Right lobe of liver (tissue), 6 donors: ENCODE measurements at regions not wholly inside any gene's neighbourhood (a gene's known extent, or its start where the extent isn't known, plus 50 kb on each side); places are given as distances from the start of the nearest gene placed in this dataset.

Experiments
- ATAC-seq, 4 donors: fragments of 200-7000 bp; cut with Tn5 transposase; one replicate each; pipeline ENCODE4 v1.9.1; 2020; ENCODE audit warnings: mild to moderate bottlenecking in 4 of 4, moderate library complexity in 4 of 4
- DNase-seq, 3 donors: peaks; one replicate each; pipeline ENCODE4 v3.0.0-alpha.2; 2020
- H3K27ac ChIP-seq, 3 donors: fragments of 200-600 bp; one replicate each; pipeline ENCODE4 v1.8.0; 2022
- H3K27me3 ChIP-seq, 2 donors: fragments of 200-600 bp; one replicate each; pipeline ENCODE4 v1.8.0; 2022
- H3K36me3 ChIP-seq, 4 donors: fragments of 200-600 bp; sonication (generic) in 1 of 4; one replicate each; pipeline versions ENCODE4 v1.5.1 to v1.8.0; 2017 to 2022; ENCODE audit warnings: control low read depth in 1 of 4
- H3K4me1 ChIP-seq, 4 donors: fragments of 200-600 bp; sonication (generic) in 1 of 4; one replicate each; pipeline versions ENCODE4 v1.5.1 to v1.8.0; 2017 to 2022; ENCODE audit warnings: control low read depth in 1 of 4
- H3K4me3 ChIP-seq, 3 donors: fragments of 200-600 bp; one replicate each; pipeline ENCODE4 v1.8.0; 2022
- H3K9me3 ChIP-seq, 4 donors: fragments of 200-600 bp; sonication (generic) in 1 of 4; one replicate each; pipeline versions ENCODE4 v1.5.1 to v1.8.0; 2017 to 2022; ENCODE audit warnings: control low read depth in 1 of 4
- POLR2A ChIP-seq: fragments of 450-650 bp; IDR thresholded peaks from one replicate; pipeline ENCODE4 v1.6.1; 2017; ENCODE audit warnings: antibody characterized with exemption, mild to moderate bottlenecking
- WGBS: methylation state at CpG from one replicate; pipeline ENCODE4 v1.1.6; 2018; ENCODE audit warnings: low coverage, low lambda C conversion rate; ENCODE audit not compliant: insufficient coverage; ENCODE audit errors: missing lambda C conversion rate; 5-methylcytosine and 5-hydroxymethylcytosine counted together
- intact Hi-C, 2 donors: fragments of 100-400 bp; cut with DNase I; formaldehyde crosslinking; loops; one replicate each; pipeline versions ENCODE4 v1.11.2 to v1.14.1; 2022
- TF ChIP-seq, protein P1 (sequence below), 4 donors: fragments of 200-600 bp in 3 of 4; fragments of 450-650 bp in 1 of 4; IDR thresholded peaks; one replicate each; pipeline versions ENCODE4 v1.5.1 to v1.8.0; 2016 to 2022; ENCODE audit warnings: antibody characterized with exemption in 4 of 4, mild to moderate bottlenecking in 2 of 4
- donor health status: DM: no; HTN: yes; CAD: no.
- donor health status: DM: no; HTN: no; CAD: no.
- donor health status: DM: no; HTN: no; CAD: no.
- donor health status: DM: no; HTN: yes; CAD: no.
- donor health status: DM: no; HTN: yes; CAD: no.

DNA sequence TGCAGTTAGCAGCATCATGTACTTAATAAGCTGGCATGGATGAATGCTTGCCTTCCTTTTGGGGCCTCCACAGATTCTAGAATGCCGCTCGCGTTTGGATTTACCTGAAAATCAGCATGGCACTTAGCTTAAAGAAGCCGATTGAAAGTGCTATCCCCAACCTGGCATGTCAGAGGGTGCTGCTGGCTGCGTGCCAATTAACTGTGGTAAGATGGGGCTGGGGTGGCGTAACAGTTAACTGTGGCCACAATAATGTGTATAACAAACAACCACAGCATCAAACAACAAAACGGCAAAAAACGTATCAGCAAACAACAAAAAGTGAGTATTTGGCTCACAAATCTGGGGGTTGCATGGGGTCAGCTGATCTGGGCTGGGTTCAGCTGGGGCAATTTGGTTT lies 70.5 kb downstream of the CBLL2 start:
- WGBS = 49% methylated on average over 7 of the region's 8 CpGs
- H3K27ac ChIP-seq = no peak overlapping the region
- no peaks in the 10 kb centered on the region for H3K9me3 ChIP-seq
- no peak overlapping the region for H3K4me3 ChIP-seq
- no peak for DNase-seq
- intact Hi-C loops = no loop called here
- H3K27me3 ChIP-seq = no peaks in the 10 kb centered on the region
- no peaks in the 10 kb centered on the region for H3K36me3 ChIP-seq
- ATAC-seq = no peak
- H3K4me1 ChIP-seq = no peaks in the 10 kb centered on the region
- no peak for TF ChIP-seq POLR2A
- TF ChIP-seq, protein P1, sequence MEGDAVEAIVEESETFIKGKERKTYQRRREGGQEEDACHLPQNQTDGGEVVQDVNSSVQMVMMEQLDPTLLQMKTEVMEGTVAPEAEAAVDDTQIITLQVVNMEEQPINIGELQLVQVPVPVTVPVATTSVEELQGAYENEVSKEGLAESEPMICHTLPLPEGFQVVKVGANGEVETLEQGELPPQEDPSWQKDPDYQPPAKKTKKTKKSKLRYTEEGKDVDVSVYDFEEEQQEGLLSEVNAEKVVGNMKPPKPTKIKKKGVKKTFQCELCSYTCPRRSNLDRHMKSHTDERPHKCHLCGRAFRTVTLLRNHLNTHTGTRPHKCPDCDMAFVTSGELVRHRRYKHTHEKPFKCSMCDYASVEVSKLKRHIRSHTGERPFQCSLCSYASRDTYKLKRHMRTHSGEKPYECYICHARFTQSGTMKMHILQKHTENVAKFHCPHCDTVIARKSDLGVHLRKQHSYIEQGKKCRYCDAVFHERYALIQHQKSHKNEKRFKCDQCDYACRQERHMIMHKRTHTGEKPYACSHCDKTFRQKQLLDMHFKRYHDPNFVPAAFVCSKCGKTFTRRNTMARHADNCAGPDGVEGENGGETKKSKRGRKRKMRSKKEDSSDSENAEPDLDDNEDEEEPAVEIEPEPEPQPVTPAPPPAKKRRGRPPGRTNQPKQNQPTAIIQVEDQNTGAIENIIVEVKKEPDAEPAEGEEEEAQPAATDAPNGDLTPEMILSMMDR (IDR thresholded peaks at IDR 0.05) = no peak

DNA sequence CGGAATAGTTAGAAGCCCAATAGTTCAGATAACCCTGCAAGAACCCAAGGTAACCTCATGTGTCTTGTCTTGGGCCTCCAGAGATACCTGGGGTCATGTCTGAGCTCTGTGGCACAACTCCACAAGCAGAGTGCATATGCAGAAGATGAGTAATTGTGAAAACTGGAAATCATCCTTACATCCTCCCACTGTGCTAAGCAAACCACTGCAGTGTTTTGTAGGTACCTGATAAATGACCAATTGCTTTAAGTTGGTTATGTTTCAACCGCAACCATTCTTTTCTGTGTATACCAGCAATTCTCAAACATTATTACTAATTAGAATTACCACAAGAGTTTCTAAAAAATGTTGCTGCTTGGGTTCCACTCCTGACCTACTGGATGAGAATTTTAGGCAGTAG lies 73.2 kb downstream of the CBLL2 start:
- DNase-seq (no peak), ATAC-seq (no peak)
- H3K27me3 ChIP-seq = no peaks in the 10 kb centered on the region
- TF ChIP-seq POLR2A = no peak
- TF ChIP-seq, protein P1 (IDR thresholded peaks at IDR 0.05) = no peak
- no peak overlapping the region for H3K27ac ChIP-seq
- no peaks in the 10 kb centered on the region for H3K4me1 ChIP-seq
- H3K36me3 ChIP-seq = no peaks in the 10 kb centered on the region
- H3K9me3 ChIP-seq = no peaks in the 10 kb centered on the region
- no peak overlapping the region for H3K4me3 ChIP-seq
- intact Hi-C loops = no loop called here
- 56% methylated on average over 2 of the region's 2 CpGs for WGBS

DNA sequence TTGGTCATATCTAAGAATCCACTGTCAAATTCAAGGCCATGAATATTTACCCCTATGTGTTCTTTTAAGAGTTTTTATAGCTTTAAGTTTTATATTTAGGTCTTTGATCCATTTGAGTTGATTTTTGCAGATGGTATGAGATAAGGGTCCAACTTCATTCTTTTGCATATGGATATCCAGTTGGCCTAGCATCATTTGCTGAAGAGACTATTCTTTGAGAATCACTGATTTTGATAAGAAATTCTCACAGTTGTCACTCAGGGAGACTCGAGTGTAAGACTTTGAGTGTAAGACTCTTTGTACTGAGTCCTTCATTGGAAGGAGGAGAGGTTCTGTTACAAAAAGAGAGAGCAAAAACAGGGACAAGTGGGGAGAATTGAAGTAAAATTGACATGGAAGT lies 74.8 kb downstream of the CBLL2 start:
- TF ChIP-seq POLR2A = no peak
- TF ChIP-seq, protein P1 (IDR thresholded peaks at IDR 0.05) = no peak
- Histone ChIP-seq H3K27ac (no peak overlapping the region), H3K4me3 (no peak overlapping the region), H3K36me3 (no peaks in the 10 kb centered on the region), H3K4me1 (no peaks in the 10 kb centered on the region), H3K9me3 (no peaks in the 10 kb centered on the region), H3K27me3 (no peaks in the 10 kb centered on the region)
- no peak for ATAC-seq
- 17% methylated on average over 1 of the region's 1 CpG for WGBS
- no peak for DNase-seq
- intact Hi-C loops = no loop called here

DNA sequence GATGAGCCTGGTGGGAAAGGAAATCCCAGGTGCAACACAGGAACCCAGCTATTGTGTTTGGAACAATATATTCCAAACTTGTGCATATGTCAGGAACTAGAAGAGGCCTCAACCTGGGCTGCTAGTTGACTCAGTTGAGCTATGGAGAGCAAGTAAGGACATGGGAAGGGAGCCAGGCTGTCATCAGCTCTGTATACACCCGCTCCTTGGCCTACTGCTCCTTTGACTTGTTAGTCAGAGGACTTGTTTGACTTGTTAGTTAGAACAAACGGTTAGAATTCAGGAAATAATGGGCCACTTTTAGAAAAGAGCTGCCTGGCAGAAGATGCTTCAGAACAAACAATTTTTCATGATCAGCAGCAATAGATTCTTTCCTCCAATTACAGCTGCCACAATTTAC lies 76.4 kb downstream of the CBLL2 start:
- H3K4me3 ChIP-seq = no peak overlapping the region
- WGBS = 21% methylated on average over 2 of the region's 2 CpGs
- TF ChIP-seq, protein P1 (IDR thresholded peaks at IDR 0.05) = no peak
- no peak for TF ChIP-seq POLR2A
- no peaks in the 10 kb centered on the region for H3K36me3 ChIP-seq
- no peak overlapping the region for H3K27ac ChIP-seq
- H3K9me3 ChIP-seq = no peaks in the 10 kb centered on the region
- intact Hi-C loops = no loop called here
- no peaks in the 10 kb centered on the region for H3K4me1 ChIP-seq
- H3K27me3 ChIP-seq = no peaks in the 10 kb centered on the region
- ATAC-seq (no peak), DNase-seq (no peak)

DNA sequence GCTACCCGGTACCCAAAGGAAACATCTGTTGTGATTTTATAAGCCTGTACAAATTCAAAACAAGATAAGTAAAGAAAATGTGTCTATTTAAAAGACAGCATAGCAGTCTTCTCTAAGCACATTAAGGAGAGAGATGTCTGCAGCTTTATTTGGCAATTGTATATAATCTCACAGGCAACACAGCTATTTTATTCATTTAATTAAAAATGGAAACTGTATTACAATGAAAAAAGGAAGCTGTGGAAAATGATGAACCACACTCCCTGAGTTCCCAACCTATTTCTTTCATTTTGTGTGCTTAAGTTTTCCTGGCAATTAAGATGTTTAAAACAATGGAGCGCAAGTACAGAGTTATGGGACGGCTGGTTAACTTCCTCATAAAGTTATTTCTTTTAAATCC lies 78.4 kb downstream of the CBLL2 start:
- no peaks in the 10 kb centered on the region for H3K27me3 ChIP-seq
- 54% methylated on average over 3 of the region's 3 CpGs for WGBS
- H3K4me1 ChIP-seq = no peaks in the 10 kb centered on the region
- DNase-seq (no peak), ATAC-seq (no peak)
- H3K4me3 ChIP-seq = no peak overlapping the region
- no peak overlapping the region for H3K27ac ChIP-seq
- no peaks in the 10 kb centered on the region for H3K9me3 ChIP-seq
- no peaks in the 10 kb centered on the region for H3K36me3 ChIP-seq
- intact Hi-C loops = no loop called here
- TF ChIP-seq, protein P1 (IDR thresholded peaks at IDR 0.05) = no peak
- TF ChIP-seq POLR2A = no peak
